Type B pancreatic cell (in vitro differentiated cells): ENCODE measurements at regions not wholly inside any gene's neighbourhood (a gene's known extent, or its start where the extent isn't known, plus 50 kb on each side); places are given as distances from the start of the nearest gene placed in this dataset.

Source experiments
- DNase-seq: peaks from one replicate; pipeline ENCODE4 v3.0.0; 2021; ENCODE audit warnings: mixed read lengths; ENCODE audit not compliant: unreplicated experiment; ENCODE audit errors: extremely low spot score
- H3K27ac Mint-ChIP-seq: 2 replicates; pipeline ENCODE4 v1.8.0; 2021; ENCODE audit warnings: mild to moderate bottlenecking, mixed read lengths
- H3K27me3 Mint-ChIP-seq: 2 replicates; pipeline ENCODE4 v1.8.0; 2021; ENCODE audit warnings: mixed read lengths
- H3K36me3 Mint-ChIP-seq: 2 replicates; pipeline ENCODE4 v1.8.0; 2021; ENCODE audit warnings: mixed read lengths
- H3K4me1 Mint-ChIP-seq: one replicate; pipeline ENCODE4 v1.8.0; 2021; ENCODE audit warnings: mixed read lengths; ENCODE audit not compliant: unreplicated experiment
- H3K4me3 Mint-ChIP-seq: 2 replicates; pipeline ENCODE4 v1.8.0; 2021; ENCODE audit warnings: mild to moderate bottlenecking, mixed read lengths
- H3K9me3 Mint-ChIP-seq: 2 replicates; pipeline ENCODE4 v1.8.0; 2021; ENCODE audit warnings: mixed read lengths
- TF ChIP-seq, protein P1 (sequence below): fragments of 200-600 bp; sonication (generic); conservative IDR thresholded peaks from 2 replicates; pipeline ENCODE4 v1.5.0; 2021; ENCODE audit warnings: antibody characterized with exemption, mild to moderate bottlenecking

DNA sequence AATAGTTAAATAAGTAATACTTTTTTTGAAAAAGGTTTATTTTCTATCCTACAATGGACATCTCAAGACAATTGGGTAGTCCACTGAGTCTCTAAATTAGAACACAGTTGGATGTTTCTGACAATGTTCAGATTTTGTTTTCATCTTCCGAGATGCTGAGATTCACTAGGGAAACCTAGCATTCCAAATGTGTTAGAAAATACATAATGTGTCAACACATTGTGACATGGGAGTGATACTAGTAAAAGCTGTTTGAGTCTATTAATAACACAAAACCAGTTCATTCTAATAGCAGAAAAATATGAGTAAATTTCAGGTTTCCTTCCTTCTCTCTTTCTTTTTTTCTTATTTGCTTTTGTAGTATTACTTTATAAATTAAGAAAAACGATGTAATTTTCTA lies 68.2 kb upstream of the CDH10 start:
- TF ChIP-seq, protein P1, sequence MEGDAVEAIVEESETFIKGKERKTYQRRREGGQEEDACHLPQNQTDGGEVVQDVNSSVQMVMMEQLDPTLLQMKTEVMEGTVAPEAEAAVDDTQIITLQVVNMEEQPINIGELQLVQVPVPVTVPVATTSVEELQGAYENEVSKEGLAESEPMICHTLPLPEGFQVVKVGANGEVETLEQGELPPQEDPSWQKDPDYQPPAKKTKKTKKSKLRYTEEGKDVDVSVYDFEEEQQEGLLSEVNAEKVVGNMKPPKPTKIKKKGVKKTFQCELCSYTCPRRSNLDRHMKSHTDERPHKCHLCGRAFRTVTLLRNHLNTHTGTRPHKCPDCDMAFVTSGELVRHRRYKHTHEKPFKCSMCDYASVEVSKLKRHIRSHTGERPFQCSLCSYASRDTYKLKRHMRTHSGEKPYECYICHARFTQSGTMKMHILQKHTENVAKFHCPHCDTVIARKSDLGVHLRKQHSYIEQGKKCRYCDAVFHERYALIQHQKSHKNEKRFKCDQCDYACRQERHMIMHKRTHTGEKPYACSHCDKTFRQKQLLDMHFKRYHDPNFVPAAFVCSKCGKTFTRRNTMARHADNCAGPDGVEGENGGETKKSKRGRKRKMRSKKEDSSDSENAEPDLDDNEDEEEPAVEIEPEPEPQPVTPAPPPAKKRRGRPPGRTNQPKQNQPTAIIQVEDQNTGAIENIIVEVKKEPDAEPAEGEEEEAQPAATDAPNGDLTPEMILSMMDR, result no peak
- Mint-ChIP-seq H3K27ac (no peak overlapping the region), H3K9me3 (no peaks in the 10 kb centered on the region), H3K36me3 (no peaks in the 10 kb centered on the region), H3K4me1 (peaks cover 5% of the 10 kb centered on the region), H3K27me3 (no peaks in the 10 kb centered on the region), H3K4me3 (no peak overlapping the region)
- no peak for DNase-seq

GRCh38 chr5:24712047-24712446 lies 67.3 kb upstream of the CDH10 start:
- TF ChIP-seq, protein P1, result no peak
- no peak overlapping the region for H3K27ac Mint-ChIP-seq
- H3K36me3 Mint-ChIP-seq, result no peaks in the 10 kb centered on the region
- no peaks in the 10 kb centered on the region for H3K27me3 Mint-ChIP-seq
- H3K4me3 Mint-ChIP-seq, result no peak overlapping the region
- H3K9me3 Mint-ChIP-seq, result no peaks in the 10 kb centered on the region
- no peak for DNase-seq
- H3K4me1 Mint-ChIP-seq, result peaks cover 5% of the 10 kb centered on the region

DNA sequence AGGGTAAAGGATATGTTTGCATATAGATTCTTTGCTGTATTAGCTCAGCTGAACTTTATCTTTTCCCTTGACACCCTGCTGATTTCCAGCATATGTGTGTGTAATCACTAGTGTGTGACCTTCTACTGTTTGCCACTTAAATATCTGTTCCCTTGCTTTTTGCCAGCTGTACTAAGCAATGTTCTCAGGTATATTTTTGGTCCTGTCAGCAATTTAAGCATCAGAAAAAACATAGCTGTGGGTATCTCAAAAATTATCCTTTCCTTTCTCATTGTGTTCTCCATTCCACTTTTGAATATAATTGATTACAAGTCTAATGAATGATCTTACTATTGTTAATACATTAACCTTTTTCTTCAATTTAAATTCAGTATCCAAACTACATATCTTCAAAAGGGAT lies 59.2 kb upstream of the CDH10 start:
- TF ChIP-seq, protein P1, result no peak
- no peaks in the 10 kb centered on the region for H3K27me3 Mint-ChIP-seq
- H3K9me3 Mint-ChIP-seq, result peaks cover 3% of the 10 kb centered on the region
- H3K4me1 Mint-ChIP-seq, result no peaks in the 10 kb centered on the region
- no peaks in the 10 kb centered on the region for H3K36me3 Mint-ChIP-seq
- H3K4me3 Mint-ChIP-seq, result no peak overlapping the region
- DNase-seq, result no peak
- H3K27ac Mint-ChIP-seq, result no peak overlapping the region
